ENCODE measurements at regions not wholly inside any gene's neighbourhood (a gene's known extent, or its start where the extent isn't known, plus 50 kb on each side); places are given as distances from the start of the nearest gene placed in this dataset.

DNA sequence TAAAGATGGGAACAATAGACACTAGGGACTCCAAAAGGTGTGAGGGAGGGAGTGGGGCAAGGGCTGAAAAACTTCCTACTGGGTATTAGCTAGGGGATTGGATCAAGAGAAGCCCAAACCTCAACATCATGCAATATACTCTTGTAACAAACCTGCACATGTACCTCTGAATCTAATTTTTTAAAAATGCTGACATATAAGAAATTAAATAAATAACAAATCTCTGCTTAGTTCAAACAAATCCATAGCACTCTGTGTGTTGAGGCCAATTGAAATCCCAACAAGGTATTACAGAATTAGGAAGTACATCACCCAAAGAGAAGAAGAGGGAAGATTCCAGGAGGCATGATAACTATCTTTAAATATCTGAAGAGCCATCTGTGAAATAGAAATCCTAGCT lies 55.4 kb upstream of the CDH20 start:
- Histone ChIP-seq H3K56ac (replicated peaks; ENCODE audit: insufficient read length, low read depth, low read length) (no peak overlapping the region), H3K27me3 (replicated peaks in 1 of 4; ENCODE audit: control insufficient read depth in 3 of 4, extremely low read depth in 1 of 4, insufficient read depth in 3 of 4, low read length in 3 of 4) (peaks cover 0 to 4% (median 0%) of the 10 kb centered on the region in 4 experiments; a peak in 1 of 7 replicates), H3K79me2 (ENCODE audit: control insufficient read depth in 1 of 2, insufficient read depth in 2 of 2, low read length in 2 of 2) (no peaks in the 10 kb centered on the region), H2BK15ac (ENCODE audit: low read length) (no peak overlapping the region), H3K4me1 (replicated peaks in 1 of 4; ENCODE audit: control insufficient read depth in 3 of 4, insufficient read depth in 4 of 4, low read length in 3 of 4) (peaks cover 0 to 3% (median 1%) of the 10 kb centered on the region in 4 experiments; a peak in 2 of 7 replicates), H3K18ac (ENCODE audit: extremely low read depth, low read length) (no peak overlapping the region), H3K4ac (replicated peaks; ENCODE audit: insufficient read length, low read depth, low read length) (no peak overlapping the region), H3K14ac (ENCODE audit: insufficient read length) (no peak overlapping the region), H3K23me2 (ENCODE audit: low read depth, low read length) (peaks cover 4% of the 10 kb centered on the region; the same call in 1 of the 2 replicates), H3K27ac (ENCODE audit: low read depth, low read length) (no peak overlapping the region), H2BK120ac (replicated peaks; ENCODE audit: low read depth, low read length) (no peak overlapping the region), H3K4me3 (ENCODE audit: extremely low read depth in 1 of 4, insufficient read depth in 2 of 4, low read depth in 3 of 4, low read length in 4 of 4) (no peak overlapping the region), H3K36me3 (ENCODE audit: control insufficient read depth in 2 of 4, insufficient read depth in 4 of 4, low read length in 3 of 4) (no peaks in the 10 kb centered on the region), H3K23ac (ENCODE audit: insufficient read length) (no peak overlapping the region), H3K9me3 (ENCODE audit: insufficient read depth in 2 of 2, low read depth in 1 of 2, low read length in 1 of 2) (no peaks in the 10 kb centered on the region; a peak in 1 of 4 replicates), H3K4me2 (ENCODE audit: insufficient read depth in 1 of 2, low read depth in 2 of 2, low read length in 2 of 2) (no peak overlapping the region), H2BK5ac (ENCODE audit: low read depth, low read length) (no peak overlapping the region), H4K91ac (replicated peaks; ENCODE audit: insufficient read length, low read length) (no peak overlapping the region), H2AK5ac (ENCODE audit: low read depth, low read length) (no peak overlapping the region), H2BK12ac (ENCODE audit: low read depth, low read length) (no peak overlapping the region), H4K8ac (ENCODE audit: extremely low read depth, insufficient read depth, low read length) (no peak overlapping the region), H4K5ac (ENCODE audit: insufficient read length, low read depth, low read length) (no peak overlapping the region), H2AFZ (ENCODE audit: low read length) (no peak overlapping the region), H3K9ac (replicated peaks in 1 of 4; ENCODE audit: extremely low read depth in 1 of 4, low read depth in 3 of 4, low read length in 3 of 4) (no peak overlapping the region), H4K20me1 (replicated peaks in 1 of 2; ENCODE audit: control insufficient read depth in 1 of 2, insufficient read depth in 2 of 2, low read length in 2 of 2) (no peaks in the 10 kb centered on the region), H3K79me1 (ENCODE audit: low read depth, low read length) (no peaks in the 10 kb centered on the region), H2BK20ac (ENCODE audit: low read length) (no peak overlapping the region)
- DNase-seq (ENCODE audit: low read depth in 1 of 2, low spot score in 2 of 2) (no peak), FAIRE-seq (no peak)
- CTCF ChIA-PET (ENCODE audit: partially characterized antibody): interaction anchor here (0.8 to 1.2 kb wide), 2 partner anchors 11 to 45 kb away, joined by 3 to 4 read pairs; no protein-coding TSS in a partner anchor
- TF ChIP-seq PHF8 (conservative IDR thresholded peaks at IDR 0.05; ENCODE audit: low read depth, low read length): no peak
- no peak for TF ChIP-seq CEBPB (IDR thresholded peaks at IDR 0.05; ENCODE audit: low read depth, low read length)
- no peak for TF ChIP-seq JUND (IDR thresholded peaks at IDR 0.05; ENCODE audit: low read length)
- no peak for TF ChIP-seq POU5F1 (IDR thresholded peaks at IDR 0.05; ENCODE audit: low read depth, low read length)
- TF ChIP-seq BCL11A (IDR thresholded peaks at IDR 0.05; ENCODE audit: low read depth in 2 of 2, low read length in 2 of 2): no peak
- TF ChIP-seq SP1 (IDR thresholded peaks at IDR 0.05; ENCODE audit: low read depth, low read length): no peak
- no peak for TF ChIP-seq SIRT6 (IDR thresholded peaks at IDR 0.05; ENCODE audit: low read length)
- no peak for TF ChIP-seq RAD21 (IDR thresholded peaks at IDR 0.05 in 1 of 2, conservative IDR thresholded peaks at IDR 0.05 in 1 of 2; ENCODE audit: low read depth in 2 of 2, low read length in 2 of 2)
- TF ChIP-seq, protein P1, sequence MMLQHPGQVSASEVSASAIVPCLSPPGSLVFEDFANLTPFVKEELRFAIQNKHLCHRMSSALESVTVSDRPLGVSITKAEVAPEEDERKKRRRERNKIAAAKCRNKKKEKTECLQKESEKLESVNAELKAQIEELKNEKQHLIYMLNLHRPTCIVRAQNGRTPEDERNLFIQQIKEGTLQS (IDR thresholded peaks at IDR 0.05; ENCODE audit: insufficient read depth, low read depth, low read length): no peak
- TF ChIP-seq SP2 (IDR thresholded peaks at IDR 0.05; ENCODE audit: low read length): no peak
- TF ChIP-seq RXRA (IDR thresholded peaks at IDR 0.05; ENCODE audit: insufficient read depth, low read depth, low read length): no peak
- POLR2A ChIA-PET (ENCODE audit: partially characterized antibody): no interaction called here

All from H1 (cell line).